Neural cell (in vitro differentiated cells): ENCODE measurements at regions not wholly inside any gene's neighbourhood (a gene's known extent, or its start where the extent isn't known, plus 50 kb on each side); places are given as distances from the start of the nearest gene placed in this dataset.

Source experiments
- H2AFZ ChIP-seq: fragments of 200-600, 300-800 bp; sonication (generic), shearing (Covaris generic); 2 replicates; pipeline ENCODE4 v1.6.0; 2014; ENCODE audit warnings: low read depth, mild to moderate bottlenecking, antibody characterized with exemption, low read length, moderate library complexity
- H3F3A ChIP-seq: fragments of 200-600 bp; shearing (Covaris generic); 2 replicates; pipeline ENCODE4 v1.6.1; 2016; ENCODE audit warnings: mild to moderate bottlenecking, moderate library complexity, mixed read lengths, antibody characterized with exemption, low read length; ENCODE audit not compliant: insufficient read depth, poor library complexity, severe bottlenecking
- H3K27ac ChIP-seq: fragments of 200-600, 300-800 bp; sonication (generic), shearing (Covaris generic); 2 replicates; pipeline ENCODE4 v1.5.1; 2014; ENCODE audit warnings: mild to moderate bottlenecking, low read length, moderate library complexity
- H3K27me3 ChIP-seq: fragments of 300-800, 200-600 bp; sonication (generic), shearing (Covaris generic); 2 replicates; pipeline ENCODE4 v1.6.0; 2014; ENCODE audit warnings: mild to moderate bottlenecking, low read depth, low read length, moderate library complexity; ENCODE audit not compliant: insufficient read depth
- H3K36me3 ChIP-seq: fragments of 300-800, 200-600 bp; sonication (generic), shearing (Covaris generic); 2 replicates; pipeline ENCODE4 v1.5.1; 2014; ENCODE audit warnings: mild to moderate bottlenecking, antibody characterized with exemption, low read length, moderate library complexity; ENCODE audit not compliant: insufficient read depth
- H3K4me2 ChIP-seq: fragments of 300-800, 200-600 bp; sonication (generic), shearing (Covaris generic); 2 replicates; pipeline ENCODE4 v1.6.0; 2014; ENCODE audit warnings: mild to moderate bottlenecking, low read length
- H3K4me3 ChIP-seq: fragments of 300-800, 200-600 bp; sonication (generic), shearing (Covaris generic); 2 replicates; pipeline ENCODE4 v1.5.1; 2014; ENCODE audit warnings: mild to moderate bottlenecking, low read length, moderate library complexity
- H3K79me2 ChIP-seq: fragments of 200-600 bp; shearing (Covaris generic); replicated peaks from 2 replicates; pipeline ENCODE4 v1.6.0; 2014; ENCODE audit warnings: mild to moderate bottlenecking, low read length, moderate library complexity; ENCODE audit not compliant: insufficient read depth
- H3K9ac ChIP-seq: fragments of 300-800, 200-600 bp; sonication (generic), shearing (Covaris generic); 2 replicates; pipeline ENCODE4 v1.6.1; 2016; ENCODE audit warnings: mild to moderate bottlenecking, low read length, mixed read lengths
- H3K9me2 ChIP-seq: fragments of 200-600 bp; shearing (Covaris generic); 2 replicates; pipeline ENCODE4 v1.6.1; 2016; ENCODE audit warnings: mild to moderate bottlenecking, low read length, mixed read lengths; ENCODE audit not compliant: insufficient read depth
- H3K9me3 ChIP-seq: fragments of 200-600, 300-800 bp; sonication (generic), shearing (Covaris generic); 2 replicates; pipeline ENCODE4 v1.6.1; 2016; ENCODE audit warnings: mild to moderate bottlenecking, mixed run types, low read length, moderate library complexity, mixed read lengths
- H4K20me1 ChIP-seq: fragments of 200-600 bp; shearing (Covaris generic); 2 replicates; pipeline ENCODE4 v1.6.1; 2016; ENCODE audit warnings: mild to moderate bottlenecking, mixed run types; ENCODE audit not compliant: insufficient read depth
- EP300 ChIP-seq: fragments of 450-650 bp; conservative IDR thresholded peaks from 2 replicates; pipeline ENCODE4 v1.6.1; 2014; ENCODE audit warnings: antibody characterized with exemption, mild to moderate bottlenecking, moderate library complexity; ENCODE audit not compliant: poor library complexity, severe bottlenecking
- EZH2 ChIP-seq: fragments of 200-600, 300-800 bp; shearing (Covaris generic), sonication (generic); IDR thresholded peaks from 2 replicates; pipeline ENCODE4 v1.6.1; 2014; ENCODE audit warnings: antibody characterized with exemption, low read length, borderline replicate concordance, mild to moderate bottlenecking; ENCODE audit not compliant: insufficient read depth, poor library complexity, severe bottlenecking
- MXI1 ChIP-seq: fragments of 450-650 bp; conservative IDR thresholded peaks from 2 replicates; pipeline ENCODE4 v1.6.1; 2014; ENCODE audit warnings: antibody characterized with exemption, mild to moderate bottlenecking; ENCODE audit not compliant: poor library complexity, severe bottlenecking
- POLR2AphosphoS5 ChIP-seq: IDR thresholded peaks from 2 replicates; pipeline ENCODE4 v1.6.1; 2012
- RAD21 ChIP-seq: fragments of 450-650 bp; conservative IDR thresholded peaks from 2 replicates; pipeline ENCODE4 v1.6.1; 2014; ENCODE audit warnings: antibody characterized with exemption, mild to moderate bottlenecking, moderate library complexity
- SMC3 ChIP-seq: fragments of 450-650 bp; conservative IDR thresholded peaks from 2 replicates; pipeline ENCODE4 v1.6.1; 2014; ENCODE audit warnings: antibody characterized with exemption, mild to moderate bottlenecking, moderate library complexity; ENCODE audit not compliant: poor library complexity
- TAF1 ChIP-seq: IDR thresholded peaks from 2 replicates; pipeline ENCODE4 v1.6.1; 2012; ENCODE audit warnings: low read depth
- TF ChIP-seq, protein P1 (sequence below): IDR thresholded peaks from 2 replicates; pipeline ENCODE4 v1.6.1; 2012; ENCODE audit warnings: borderline replicate concordance
- TF ChIP-seq, protein P2 (sequence below): fragments of 450-650 bp; IDR thresholded peaks from 2 replicates; pipeline ENCODE4 v1.5.1; 2014; ENCODE audit warnings: antibody characterized with exemption, mild to moderate bottlenecking, moderate library complexity; ENCODE audit not compliant: poor library complexity, severe bottlenecking

DNA sequence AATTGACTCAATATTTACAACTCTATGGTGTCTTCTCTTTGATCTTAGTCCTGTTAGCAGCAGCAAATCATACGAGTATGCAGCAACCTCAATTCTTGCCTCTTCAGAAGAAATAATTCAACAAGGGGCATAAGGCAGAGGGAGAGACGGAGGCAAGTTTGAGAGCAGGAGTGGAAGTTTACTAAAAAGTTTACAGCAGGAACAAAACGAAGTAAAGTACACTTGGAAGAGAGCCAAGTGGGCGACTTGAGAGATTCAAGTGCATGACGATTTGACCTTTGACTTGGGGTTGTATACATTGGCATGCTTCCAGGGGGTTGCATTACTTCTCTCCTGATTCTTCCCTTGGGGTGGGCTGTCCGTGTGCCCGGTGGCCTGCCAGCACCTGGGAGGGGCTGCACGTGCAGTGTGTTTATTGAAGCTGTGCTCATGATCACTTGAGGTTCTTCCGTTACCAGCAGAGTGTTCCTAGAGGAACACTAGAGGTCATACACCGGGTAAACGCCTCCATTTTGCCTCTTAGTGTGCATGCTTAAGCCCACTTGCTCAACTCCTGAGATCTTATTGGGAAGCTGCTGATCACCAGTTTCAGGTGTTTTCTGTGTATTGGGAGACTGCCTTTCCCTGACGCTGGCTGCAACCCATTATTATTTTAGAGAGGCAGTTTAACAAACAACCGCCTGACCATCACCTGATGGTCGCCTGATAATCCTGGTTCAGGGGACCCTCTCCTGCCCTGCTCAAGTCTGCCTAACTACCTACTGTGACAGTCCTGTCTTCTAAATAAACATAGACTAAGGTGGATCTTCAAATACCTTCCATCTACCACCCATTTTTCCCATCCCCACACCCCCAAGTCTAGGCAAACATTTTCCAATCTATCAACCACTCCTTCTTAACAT lies 172.4 kb upstream of the MYLIP start:
- H3K27me3 ChIP-seq = no peaks in the 10 kb centered on the region
- no peaks in the 10 kb centered on the region for H3K36me3 ChIP-seq
- no peaks in the 10 kb centered on the region for H3K79me2 ChIP-seq
- no peaks in the 10 kb centered on the region for H4K20me1 ChIP-seq
- no peaks in the 10 kb centered on the region for H3K9me3 ChIP-seq
- H2AFZ ChIP-seq = no peak overlapping the region
- H3K4me3 ChIP-seq = no peak overlapping the region
- TF ChIP-seq TAF1 (no peak), EP300 (no peak), EZH2 (no peak), MXI1 (no peak), POLR2AphosphoS5 (no peak)
- TF ChIP-seq, protein P1, sequence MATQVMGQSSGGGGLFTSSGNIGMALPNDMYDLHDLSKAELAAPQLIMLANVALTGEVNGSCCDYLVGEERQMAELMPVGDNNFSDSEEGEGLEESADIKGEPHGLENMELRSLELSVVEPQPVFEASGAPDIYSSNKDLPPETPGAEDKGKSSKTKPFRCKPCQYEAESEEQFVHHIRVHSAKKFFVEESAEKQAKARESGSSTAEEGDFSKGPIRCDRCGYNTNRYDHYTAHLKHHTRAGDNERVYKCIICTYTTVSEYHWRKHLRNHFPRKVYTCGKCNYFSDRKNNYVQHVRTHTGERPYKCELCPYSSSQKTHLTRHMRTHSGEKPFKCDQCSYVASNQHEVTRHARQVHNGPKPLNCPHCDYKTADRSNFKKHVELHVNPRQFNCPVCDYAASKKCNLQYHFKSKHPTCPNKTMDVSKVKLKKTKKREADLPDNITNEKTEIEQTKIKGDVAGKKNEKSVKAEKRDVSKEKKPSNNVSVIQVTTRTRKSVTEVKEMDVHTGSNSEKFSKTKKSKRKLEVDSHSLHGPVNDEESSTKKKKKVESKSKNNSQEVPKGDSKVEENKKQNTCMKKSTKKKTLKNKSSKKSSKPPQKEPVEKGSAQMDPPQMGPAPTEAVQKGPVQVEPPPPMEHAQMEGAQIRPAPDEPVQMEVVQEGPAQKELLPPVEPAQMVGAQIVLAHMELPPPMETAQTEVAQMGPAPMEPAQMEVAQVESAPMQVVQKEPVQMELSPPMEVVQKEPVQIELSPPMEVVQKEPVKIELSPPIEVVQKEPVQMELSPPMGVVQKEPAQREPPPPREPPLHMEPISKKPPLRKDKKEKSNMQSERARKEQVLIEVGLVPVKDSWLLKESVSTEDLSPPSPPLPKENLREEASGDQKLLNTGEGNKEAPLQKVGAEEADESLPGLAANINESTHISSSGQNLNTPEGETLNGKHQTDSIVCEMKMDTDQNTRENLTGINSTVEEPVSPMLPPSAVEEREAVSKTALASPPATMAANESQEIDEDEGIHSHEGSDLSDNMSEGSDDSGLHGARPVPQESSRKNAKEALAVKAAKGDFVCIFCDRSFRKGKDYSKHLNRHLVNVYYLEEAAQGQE = no peak
- no peaks in the 10 kb centered on the region for H3K9me2 ChIP-seq
- H3K4me2 ChIP-seq = no peak overlapping the region
- H3F3A ChIP-seq = no peaks in the 10 kb centered on the region
- H3K9ac ChIP-seq = no peak overlapping the region
- H3K27ac ChIP-seq = no peak overlapping the region

DNA sequence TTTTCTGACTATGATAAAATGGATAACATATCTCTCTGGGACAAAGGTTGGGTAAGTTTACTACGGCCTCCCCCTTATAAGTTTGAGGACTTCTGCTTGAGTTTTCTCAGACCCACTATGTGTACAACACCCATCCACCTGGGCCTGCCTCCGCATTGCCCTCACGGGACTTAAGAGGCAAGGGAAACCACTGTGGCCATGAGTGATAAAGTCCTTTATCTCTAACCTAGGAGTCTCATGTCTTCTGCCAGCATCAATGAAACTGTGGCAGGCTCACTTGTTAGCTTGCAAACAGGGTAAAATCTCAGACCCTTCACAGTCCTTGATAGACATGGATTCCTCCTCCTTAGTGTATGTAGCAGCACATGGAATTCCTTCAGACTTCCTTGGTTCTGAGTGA lies 173.4 kb upstream of the MYLIP start:
- Histone ChIP-seq H3K27me3 (no peaks in the 10 kb centered on the region), H3K79me2 (no peaks in the 10 kb centered on the region), H3K9me3 (no peaks in the 10 kb centered on the region), H3K27ac (no peak overlapping the region), H3K9ac (no peak overlapping the region), H4K20me1 (no peaks in the 10 kb centered on the region), H3F3A (no peaks in the 10 kb centered on the region), H3K4me3 (no peak overlapping the region), H3K4me2 (no peak overlapping the region), H3K9me2 (no peaks in the 10 kb centered on the region), H3K36me3 (no peaks in the 10 kb centered on the region), H2AFZ (no peak overlapping the region)
- TF ChIP-seq MXI1 = no peak
- TF ChIP-seq, protein P1 = no peak
- TF ChIP-seq EZH2 = no peak
- no peak for TF ChIP-seq POLR2AphosphoS5
- TF ChIP-seq SMC3 = no peak
- no peak for TF ChIP-seq TAF1
- TF ChIP-seq, protein P2, sequence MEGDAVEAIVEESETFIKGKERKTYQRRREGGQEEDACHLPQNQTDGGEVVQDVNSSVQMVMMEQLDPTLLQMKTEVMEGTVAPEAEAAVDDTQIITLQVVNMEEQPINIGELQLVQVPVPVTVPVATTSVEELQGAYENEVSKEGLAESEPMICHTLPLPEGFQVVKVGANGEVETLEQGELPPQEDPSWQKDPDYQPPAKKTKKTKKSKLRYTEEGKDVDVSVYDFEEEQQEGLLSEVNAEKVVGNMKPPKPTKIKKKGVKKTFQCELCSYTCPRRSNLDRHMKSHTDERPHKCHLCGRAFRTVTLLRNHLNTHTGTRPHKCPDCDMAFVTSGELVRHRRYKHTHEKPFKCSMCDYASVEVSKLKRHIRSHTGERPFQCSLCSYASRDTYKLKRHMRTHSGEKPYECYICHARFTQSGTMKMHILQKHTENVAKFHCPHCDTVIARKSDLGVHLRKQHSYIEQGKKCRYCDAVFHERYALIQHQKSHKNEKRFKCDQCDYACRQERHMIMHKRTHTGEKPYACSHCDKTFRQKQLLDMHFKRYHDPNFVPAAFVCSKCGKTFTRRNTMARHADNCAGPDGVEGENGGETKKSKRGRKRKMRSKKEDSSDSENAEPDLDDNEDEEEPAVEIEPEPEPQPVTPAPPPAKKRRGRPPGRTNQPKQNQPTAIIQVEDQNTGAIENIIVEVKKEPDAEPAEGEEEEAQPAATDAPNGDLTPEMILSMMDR = no peak
- TF ChIP-seq EP300 = no peak
- TF ChIP-seq RAD21 = no peak
